Fibroblast of villous mesenchyme (primary cell): ENCODE measurements at regions not wholly inside any gene's neighbourhood (a gene's known extent, or its start where the extent isn't known, plus 50 kb on each side); places are given as distances from the start of the nearest gene placed in this dataset.

ENCODE experiments used
- DNase-seq: peaks from one replicate; pipeline ENCODE4 v3.0.0-alpha.2; 2010; ENCODE audit warnings: low read depth
- H3K4me3 ChIP-seq: 2 replicates; pipeline ENCODE4 v1.5.1; 2011; ENCODE audit warnings: low read depth, mild to moderate bottlenecking, low read length
- CTCF ChIP-seq: IDR thresholded peaks from 2 replicates; pipeline ENCODE4 v1.5.1; 2012; ENCODE audit warnings: low read depth, mild to moderate bottlenecking, low read length; ENCODE audit not compliant: insufficient read depth

GRCh38 chr1:187870552-187870951, 1041.8 kb downstream of the PLA2G4A start:
- DNase-seq = no peak
- no peak overlapping the region for H3K4me3 ChIP-seq
- no peak for TF ChIP-seq CTCF

DNA sequence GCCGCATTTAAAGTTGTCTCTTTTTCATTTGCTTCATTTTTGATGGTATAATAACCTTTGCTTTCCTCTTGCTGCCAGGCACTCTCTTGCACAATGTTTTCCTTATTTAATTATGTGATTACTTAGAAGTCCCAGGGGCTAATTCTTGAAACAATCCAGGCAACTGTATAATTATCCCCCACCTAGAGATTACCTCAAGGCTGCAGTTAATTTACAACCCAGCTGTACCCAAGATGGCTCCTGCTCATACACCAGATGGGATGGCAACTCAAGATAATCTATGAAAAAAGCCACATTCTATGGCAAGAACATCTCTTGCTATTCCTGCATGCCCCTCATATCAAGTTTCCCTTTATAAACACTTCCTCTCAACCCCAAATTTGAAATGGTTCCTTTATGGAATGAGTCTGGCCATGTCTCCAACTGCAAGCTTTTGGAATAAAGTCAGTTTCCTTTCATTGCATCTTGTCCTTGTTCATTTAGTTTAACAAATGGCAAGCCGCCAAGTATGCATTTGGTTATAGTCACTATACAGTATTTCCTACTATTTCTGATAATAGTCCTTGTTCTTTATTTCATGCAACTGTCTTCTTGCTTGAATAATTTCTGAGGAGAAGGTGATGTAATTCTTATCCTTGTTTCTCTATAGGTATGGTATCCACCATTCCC, 1042.6 kb downstream of the PLA2G4A start:
- no peak for TF ChIP-seq CTCF
- DNase-seq = peak; percentile 1
- H3K4me3 ChIP-seq = no peak overlapping the region

DNA sequence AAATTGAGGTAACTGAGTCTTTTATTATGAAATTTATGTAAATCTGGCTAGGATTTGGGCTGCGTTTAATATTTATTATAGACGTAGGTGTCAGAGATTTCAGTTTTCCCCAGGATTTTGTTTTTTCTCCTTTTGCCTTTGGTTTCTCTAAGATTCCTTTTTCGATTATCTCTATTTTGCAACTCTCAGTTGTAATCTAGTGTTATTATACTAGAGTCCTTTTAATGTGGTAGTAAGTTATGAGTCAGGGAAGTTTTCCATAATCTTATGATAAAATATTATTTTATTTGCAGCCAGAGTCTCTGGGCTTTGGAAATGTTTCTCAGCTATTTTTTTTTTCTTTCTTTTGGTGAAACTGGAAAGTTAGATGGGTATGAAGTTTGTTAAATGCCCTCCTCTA, 1043.8 kb downstream of the PLA2G4A start:
- H3K4me3 ChIP-seq = no peak overlapping the region
- DNase-seq = no peak
- no peak for TF ChIP-seq CTCF

DNA sequence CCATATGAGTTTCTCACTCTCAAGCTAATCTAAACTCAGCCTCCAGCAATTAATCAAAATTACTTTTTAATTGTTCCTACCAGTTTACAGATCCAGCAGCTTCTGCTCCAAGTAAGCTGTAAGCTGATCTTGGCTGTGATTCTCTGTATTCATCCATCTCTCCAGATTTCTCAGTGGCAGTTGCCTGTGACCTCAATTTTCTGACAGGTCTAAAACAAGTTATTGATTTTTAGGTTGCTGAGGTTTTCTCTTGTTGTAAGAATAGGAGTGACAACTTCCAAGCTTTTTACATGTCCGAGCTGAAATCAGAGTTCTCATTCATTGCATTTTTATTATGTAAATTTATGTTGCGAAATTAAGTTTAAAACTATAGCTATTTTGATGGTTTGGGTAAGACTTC, 1044.4 kb downstream of the PLA2G4A start:
- DNase-seq = no peak
- TF ChIP-seq CTCF = no peak
- H3K4me3 ChIP-seq = no peak overlapping the region

- DNase-seq = no peak
- no peak overlapping the region for H3K4me3 ChIP-seq
- no peak for TF ChIP-seq CTCF
Measured at GRCh38 chr1:187876775-187877174, 1048.0 kb downstream of the PLA2G4A start.

GRCh38 chr1:187877220-187877619, 1048.5 kb downstream of the PLA2G4A start:
- TF ChIP-seq CTCF = no peak
- no peak for DNase-seq
- no peak overlapping the region for H3K4me3 ChIP-seq

DNA sequence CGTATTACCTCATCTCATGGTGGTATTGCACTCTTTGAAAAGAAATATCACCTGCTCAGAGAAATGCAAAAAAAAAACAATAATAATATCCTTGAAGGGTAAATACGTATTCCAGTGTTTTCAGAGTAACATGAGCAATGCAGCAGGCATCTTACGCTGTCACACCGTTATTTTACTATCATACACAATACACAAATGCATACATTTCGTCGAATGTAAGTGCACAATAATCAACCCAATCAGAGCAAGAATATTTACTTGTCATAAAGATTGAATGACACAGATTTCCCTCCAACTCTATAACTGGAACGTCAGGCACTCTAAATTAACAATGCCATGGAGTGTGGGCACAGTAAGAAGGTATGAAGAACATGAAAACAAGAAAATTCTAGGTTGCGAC, 1050.1 kb downstream of the PLA2G4A start:
- no peak for TF ChIP-seq CTCF
- DNase-seq = no peak
- H3K4me3 ChIP-seq = no peak overlapping the region
